ENCODE measurements at regions not wholly inside any gene's neighbourhood (a gene's known extent, or its start where the extent isn't known, plus 50 kb on each side); places are given as distances from the start of the nearest gene placed in this dataset.

GRCh38 chr15:94855409-94856266 lies 624.3 kb downstream of the MCTP2 start:
- no peak overlapping the region for H3K4me3 ChIP-seq (ENCODE audit: low read depth, low read length)
- TF ChIP-seq CTCF (IDR thresholded peaks at IDR 0.05; ENCODE audit: borderline replicate concordance, insufficient read depth, low read depth, low read length) = no peak

GRCh38 chr15:94856267-94856854 lies 625.0 kb downstream of the MCTP2 start:
- no peak overlapping the region for H3K4me3 ChIP-seq (ENCODE audit: low read depth, low read length)
- TF ChIP-seq CTCF (IDR thresholded peaks at IDR 0.05; ENCODE audit: borderline replicate concordance, insufficient read depth, low read depth, low read length) = no peak

DNA sequence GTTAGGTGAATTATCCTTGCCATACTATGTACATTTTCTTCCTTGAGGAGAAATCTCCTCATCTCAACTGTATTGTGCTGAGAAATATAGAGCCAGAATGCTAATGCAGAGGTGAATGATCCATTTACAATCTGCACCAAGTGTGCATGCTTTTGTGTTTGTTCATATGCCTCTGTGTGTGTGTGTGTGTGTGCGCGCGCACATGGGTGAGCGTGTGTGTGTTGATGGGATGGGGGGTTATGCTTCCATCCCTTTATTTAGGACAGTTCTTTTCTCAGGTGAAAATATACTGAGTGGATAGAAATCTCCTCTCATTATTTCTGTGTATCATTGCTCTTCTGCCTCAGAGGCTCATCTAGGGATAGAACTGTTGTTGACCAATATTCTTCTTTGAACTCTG lies 626.1 kb downstream of the MCTP2 start:
- no peak overlapping the region for H3K4me3 ChIP-seq (ENCODE audit: low read depth, low read length)
- TF ChIP-seq CTCF (IDR thresholded peaks at IDR 0.05; ENCODE audit: borderline replicate concordance, insufficient read depth, low read depth, low read length) = no peak

DNA sequence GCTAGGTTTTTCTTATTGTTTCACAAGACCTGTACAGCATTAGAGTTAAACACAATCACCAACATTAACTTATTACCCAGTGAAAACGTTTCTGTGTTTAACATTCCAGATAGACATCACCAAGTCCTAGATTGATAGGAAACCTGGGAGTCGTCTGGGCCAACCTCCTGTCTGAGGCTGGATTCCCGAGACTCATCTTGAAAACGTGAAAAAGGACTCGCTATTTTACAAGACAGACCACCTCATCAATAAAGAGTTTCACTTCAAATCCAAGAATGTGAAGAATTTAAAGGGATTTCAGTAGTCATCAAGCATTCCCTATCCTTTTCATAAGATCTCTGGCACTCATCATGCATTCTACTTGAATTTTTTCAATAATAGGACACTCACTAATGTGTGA lies 626.6 kb downstream of the MCTP2 start:
- TF ChIP-seq CTCF (IDR thresholded peaks at IDR 0.05; ENCODE audit: borderline replicate concordance, insufficient read depth, low read depth, low read length) = no peak
- H3K4me3 ChIP-seq (ENCODE audit: low read depth, low read length) = no peak overlapping the region

DNA sequence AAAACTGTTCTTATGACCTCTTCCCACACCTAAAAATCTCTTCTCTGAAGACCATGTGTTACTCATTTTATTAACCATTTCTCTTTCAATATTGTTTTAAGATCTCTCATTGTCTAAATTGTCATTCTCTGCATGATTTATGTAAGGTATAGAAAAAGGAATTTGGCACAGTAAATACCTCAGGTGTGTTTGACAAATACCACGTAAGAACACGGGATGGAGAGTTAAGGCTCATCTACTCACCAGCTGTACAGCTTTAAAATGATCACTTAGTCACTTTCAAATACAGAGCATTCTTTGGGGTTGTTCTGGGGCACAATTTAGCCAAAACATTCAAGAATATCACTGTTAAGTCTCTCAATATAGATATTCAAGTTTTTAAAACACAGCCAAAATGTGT lies 627.1 kb downstream of the MCTP2 start:
- no peak overlapping the region for H3K4me3 ChIP-seq (ENCODE audit: low read depth, low read length)

DNA sequence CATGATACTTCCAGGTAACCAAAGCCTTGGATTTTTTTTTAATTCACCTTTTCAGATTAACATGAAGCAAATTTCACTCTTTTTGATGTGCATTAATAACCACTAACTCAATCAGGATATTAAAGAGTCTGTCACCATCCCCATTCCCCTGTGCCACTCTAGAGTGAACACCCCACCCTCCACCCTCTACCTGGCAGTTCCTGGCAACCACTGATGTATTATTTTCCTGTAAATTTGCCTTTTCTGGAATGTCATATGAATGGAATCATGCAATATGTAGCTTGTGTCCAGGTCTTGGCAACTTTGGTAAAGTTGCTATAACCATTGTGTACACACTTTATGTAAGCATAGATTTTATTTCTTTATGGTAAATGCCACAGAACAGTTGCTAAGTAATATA lies 627.6 kb downstream of the MCTP2 start:
- no peak overlapping the region for H3K4me3 ChIP-seq (ENCODE audit: low read depth, low read length)

More for the DNA sequence above, 627.1 kb downstream of the MCTP2 start:
- TF ChIP-seq CTCF (IDR thresholded peaks at IDR 0.05; ENCODE audit: borderline replicate concordance, insufficient read depth, low read depth, low read length) = no peak

More for the DNA sequence above, 627.6 kb downstream of the MCTP2 start:
- no peak for TF ChIP-seq CTCF (IDR thresholded peaks at IDR 0.05; ENCODE audit: borderline replicate concordance, insufficient read depth, low read depth, low read length)
